GM03348 (cell line): ENCODE measurements at regions not wholly inside any gene's neighbourhood (a gene's known extent, or its start where the extent isn't known, plus 50 kb on each side); places are given as distances from the start of the nearest gene placed in this dataset.

ENCODE experiments used
- DNase-seq: peaks from one replicate; pipeline ENCODE4 v3.0.0; 2012; ENCODE audit warnings: low spot score

DNA sequence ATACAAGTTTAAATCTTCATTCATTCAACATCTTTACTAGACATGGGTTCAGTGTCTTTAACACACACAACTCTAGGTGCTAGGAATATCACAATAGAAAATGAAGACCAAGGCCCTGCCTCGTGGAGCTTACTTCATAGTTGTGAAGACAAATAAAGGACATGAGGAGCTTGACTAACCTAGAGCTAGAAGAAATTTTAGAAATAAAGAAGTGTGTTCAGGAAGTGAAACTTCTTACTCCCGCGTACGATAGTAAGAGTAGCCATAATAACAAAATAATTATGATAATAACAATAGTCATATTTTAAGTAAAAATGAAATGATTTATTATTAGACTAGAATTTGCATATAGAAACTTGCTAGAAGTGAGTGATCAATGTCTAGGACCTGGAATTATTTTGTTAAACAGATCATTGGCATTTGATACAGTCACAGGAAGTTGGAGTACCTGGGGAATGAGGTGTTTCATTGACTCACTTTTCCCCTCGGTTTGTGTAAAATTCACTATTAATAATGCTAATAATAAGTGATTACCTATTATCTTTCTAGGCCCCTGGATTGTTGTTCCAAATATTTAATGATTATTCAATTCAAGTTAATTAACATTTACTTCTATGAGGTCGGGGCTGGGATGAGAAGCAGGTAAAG, 331.3 kb downstream of the NSG2 start:
- DNase-seq, result no peak

DNA sequence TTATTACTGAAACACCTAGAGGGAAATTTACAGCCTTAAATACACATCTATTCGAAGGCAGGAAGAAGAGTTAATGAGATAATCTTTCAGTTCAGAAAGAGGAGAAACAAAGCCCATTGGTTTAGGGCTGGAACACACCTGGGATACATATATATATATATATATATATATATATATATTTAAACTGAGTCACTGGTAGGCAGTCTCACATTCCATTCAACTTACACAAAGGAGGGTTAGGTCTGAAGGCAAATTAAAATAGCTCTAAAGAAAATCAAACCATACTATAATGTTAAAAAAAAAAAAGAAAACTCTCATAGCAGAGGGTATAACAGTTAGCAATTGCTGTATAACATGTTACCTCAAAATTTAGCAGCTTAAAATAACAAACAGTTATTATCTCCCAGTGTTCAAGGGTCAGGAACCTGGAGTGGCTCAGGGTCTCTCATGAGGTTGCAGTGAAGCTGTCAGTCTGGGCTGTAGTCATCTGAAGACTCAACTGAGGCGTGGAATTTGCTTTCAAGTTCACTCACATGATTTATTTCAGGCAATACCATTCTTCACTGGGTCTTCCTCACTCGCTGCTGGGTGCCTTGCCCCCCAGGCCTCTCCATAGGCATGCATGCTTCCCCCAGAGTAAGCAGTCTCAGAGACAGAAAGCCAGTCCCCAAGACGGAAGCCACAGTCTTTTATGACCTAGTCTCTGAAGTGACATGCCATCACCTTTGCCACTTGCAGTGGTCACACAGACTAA, 332.8 kb downstream of the NSG2 start:
- DNase-seq, result no peak

DNA sequence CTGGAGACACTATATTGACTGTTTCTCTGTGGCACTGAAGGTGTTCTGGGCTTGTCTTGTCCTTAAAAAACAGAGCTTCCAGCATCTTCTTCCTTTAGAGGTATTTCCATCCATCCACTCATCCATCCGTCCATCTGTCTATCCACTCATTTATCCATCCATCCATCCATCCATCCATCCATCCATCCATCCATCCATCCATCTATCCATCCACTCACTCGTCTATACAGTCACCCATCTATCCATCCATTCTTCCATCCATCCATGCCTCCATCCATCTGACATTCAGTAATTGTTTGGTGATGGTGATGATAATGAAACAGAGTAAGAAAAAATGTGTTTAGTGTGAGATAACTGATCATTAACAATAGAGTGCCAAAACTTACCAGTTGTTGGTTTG, 334.8 kb downstream of the NSG2 start:
- no peak for DNase-seq

DNA sequence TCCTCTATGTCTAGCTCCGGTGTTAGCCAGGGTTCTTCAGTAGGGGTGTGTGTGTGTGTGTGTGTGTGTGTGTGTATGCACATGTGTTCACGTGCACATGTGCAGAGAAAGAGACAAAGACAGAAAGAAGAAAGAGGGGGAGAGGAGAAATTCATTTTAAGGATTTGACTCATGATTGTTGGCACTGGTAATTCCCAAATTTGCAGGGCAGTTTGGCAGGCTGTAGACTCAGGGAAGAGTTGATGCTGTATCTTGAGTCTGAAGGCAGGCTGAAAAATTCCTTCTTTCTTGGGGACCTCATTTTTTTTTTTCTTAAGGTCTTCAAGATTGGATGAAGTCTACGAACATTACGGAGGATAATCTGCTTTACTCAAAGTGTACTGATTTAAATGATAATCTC, 335.7 kb downstream of the NSG2 start:
- no peak for DNase-seq

DNA sequence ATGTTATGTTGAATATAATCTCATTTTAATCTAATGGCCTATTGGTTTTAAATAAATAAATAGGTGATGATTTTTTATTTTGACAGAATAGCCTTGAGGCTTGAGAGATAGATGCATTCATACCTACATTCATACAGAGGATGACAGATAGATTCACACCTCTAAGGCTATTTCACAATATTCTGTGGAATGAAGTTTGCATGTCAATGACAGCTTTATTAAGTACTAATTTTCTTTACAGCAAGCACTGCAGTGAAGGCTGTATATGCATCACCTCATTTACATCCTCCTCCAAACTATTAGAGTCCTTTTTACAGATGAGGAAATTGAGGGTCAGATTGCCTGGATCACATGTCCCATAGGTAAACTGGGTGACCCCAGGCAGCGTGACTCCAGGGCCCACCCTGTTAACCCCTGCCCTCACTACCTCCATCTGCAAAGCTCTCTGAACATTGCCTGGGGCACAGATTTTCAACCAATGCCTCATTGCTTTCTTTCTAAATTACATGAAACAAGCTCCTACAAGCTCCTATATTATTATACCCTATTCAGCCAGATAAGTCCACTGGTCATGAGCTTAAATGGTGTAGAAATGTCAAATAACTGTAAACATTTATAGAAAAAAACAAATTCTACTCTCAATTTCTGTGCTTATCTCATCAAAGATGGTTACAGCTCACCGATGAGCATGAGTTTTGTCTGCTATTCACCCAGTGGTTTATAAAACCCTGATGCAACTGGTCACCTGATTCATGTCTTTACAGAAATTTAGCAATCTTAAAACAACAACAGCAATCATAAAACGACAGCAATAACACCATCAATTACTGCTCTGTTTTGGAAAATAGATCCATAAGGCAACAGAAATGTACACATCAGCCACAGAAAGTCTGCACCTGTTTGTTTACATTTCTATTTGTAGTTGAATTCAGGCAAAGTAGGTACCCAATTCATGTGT, 338.0 kb downstream of the NSG2 start:
- no peak for DNase-seq

DNA sequence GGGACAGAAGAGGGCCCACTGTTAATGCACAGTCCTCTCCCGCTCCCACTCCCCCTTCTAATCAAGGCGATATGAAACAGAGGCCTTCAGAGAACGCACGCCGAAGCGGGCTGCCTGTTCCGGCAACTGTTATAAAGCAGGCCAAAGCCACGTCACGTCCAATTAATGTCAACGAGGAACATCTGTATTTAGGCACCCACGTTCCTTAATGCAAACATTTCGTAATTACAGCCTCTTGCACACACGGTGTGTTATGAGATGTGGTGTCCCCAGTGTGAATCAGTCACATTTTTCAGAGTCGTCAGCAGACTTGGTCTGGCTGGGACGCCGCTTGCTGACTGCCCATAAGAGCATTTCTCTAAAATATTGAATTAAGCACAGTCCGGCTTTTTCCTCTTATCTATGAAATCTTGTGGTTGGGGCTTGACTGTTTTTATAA, 339.0 kb downstream of the NSG2 start:
- no peak for DNase-seq

DNA sequence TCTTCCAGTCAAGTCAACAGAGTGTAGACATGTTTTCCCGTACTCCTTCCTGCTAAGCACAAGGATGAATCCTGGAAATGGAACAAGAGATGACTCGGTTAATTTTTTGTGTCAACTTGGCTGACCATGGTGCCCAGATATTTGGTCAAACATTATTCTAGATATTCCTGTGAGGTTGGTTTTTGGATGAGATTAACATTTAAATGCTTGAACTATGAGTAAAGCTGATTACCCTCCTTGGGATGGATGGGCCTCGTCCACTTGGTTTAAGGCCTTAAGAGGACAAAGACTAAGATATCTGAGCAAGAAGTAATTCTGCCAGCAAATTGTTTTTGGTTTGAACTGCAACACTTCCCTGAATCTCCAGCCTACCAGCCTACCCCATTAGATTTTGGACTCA, 338.1 kb upstream of the MSX2 start:
- DNase-seq, result no peak

DNA sequence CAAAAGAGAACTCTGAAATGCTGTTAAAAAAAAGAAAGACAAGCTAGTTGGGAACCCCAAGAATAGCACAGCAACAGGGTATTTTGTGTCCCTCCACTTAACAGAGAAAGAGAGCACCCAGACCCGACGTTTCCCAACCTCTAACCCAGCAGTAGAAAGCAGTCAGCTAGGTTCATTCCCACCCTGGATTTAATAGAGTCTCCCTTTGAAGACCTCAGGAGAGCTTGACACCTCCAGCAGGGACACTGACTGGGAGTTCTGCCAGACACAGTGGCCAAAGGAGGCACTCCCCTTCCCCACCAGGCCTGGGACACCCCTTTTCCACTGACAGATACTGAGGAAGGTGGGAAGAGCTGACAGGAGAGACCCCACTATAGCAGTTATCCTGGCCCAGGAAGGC, 337.5 kb upstream of the MSX2 start:
- no peak for DNase-seq

DNA sequence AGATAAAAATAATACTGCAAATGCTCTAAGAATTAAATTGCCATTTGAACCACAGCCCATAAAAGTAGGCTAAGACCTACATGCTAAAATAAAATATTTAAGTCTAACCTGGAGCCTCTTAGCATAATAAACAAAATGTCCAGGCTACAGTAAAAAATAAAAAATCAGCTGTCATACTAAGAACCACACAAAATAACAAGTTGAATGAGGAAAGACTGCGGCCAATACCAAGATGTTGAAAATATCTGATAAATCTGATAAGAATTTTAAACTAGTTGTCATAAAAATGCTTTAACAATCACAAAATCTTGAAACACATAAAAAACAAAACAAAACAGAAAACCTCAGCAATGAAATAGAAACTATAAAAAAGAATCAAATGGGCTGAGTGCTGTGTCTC, 336.9 kb upstream of the MSX2 start:
- DNase-seq, result no peak

DNA sequence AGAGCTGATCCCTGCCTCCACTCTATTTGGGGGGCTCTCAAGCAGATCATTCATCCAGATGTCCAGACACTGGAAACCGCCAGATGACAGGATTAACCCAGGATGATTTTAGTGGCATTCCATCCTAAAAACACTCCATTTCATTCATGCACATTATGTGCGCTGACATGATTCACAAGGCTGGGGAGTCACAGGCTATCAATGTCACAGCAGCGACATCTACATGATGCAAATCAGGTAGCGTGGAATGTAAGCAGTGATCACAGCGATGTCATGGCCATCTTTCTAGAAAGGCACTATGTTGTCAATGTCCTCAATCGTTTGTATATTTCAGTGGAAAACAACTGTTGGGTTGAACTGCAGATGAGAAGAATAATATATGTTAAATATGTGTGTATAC, 331.5 kb upstream of the MSX2 start:
- no peak for DNase-seq

DNA sequence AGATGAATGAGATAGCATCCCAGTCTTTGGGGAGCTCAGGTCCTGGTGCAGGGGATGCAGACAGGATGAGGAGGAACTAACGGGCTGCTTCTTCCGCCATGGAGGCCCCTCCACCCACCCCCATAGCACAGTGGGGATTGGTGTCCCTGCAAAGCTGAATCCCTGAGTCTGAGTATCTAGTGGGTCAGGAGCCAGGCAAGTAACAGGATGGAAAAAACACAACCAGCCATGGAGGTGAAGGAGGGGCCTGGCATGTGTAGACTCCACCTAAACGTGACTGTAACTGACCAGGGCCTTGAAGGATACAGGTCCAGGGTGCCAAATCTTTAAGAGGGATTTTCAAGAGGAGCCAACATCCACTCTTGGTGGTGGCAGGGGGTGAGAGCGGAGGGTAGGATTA, 327.8 kb upstream of the MSX2 start:
- DNase-seq, result no peak

DNA sequence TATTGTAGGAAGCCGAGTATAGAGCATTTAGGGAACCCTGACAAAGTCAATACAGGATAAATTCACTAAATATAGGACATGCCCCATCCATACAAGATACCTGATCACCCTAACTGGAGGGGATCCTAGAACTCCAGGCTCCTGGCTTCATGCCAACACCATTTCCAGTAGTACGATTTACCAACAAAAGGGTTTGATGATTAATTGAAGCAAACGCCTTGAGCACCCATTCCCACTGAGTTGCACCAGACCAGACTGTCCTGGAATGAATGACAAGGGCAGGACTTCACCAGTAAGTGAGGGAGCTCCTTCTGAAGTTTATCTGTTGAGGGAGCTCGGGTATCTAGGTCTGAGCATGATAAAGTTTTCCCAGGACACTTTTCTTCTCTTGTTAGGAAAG, 327.2 kb upstream of the MSX2 start:
- DNase-seq, result no peak

DNA sequence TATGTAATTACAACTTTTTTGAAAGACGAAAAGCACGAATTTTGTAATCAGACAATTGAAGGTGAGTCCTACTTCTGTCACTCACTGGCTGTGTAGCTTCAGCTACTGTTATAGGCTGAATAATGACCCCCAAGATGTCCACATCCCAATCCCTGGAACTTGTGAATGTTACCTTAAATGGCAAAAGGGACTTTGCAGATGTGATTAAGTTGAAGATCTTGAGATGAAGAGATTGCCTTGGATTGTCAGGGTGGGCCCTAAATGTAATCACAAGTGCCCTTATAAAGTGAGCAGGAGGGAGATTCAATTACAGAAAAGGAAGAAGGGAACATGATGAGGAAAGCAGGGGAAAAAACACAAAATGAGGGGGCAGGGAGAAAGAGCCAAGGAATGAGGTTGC, 326.2 kb upstream of the MSX2 start:
- DNase-seq, result no peak

DNA sequence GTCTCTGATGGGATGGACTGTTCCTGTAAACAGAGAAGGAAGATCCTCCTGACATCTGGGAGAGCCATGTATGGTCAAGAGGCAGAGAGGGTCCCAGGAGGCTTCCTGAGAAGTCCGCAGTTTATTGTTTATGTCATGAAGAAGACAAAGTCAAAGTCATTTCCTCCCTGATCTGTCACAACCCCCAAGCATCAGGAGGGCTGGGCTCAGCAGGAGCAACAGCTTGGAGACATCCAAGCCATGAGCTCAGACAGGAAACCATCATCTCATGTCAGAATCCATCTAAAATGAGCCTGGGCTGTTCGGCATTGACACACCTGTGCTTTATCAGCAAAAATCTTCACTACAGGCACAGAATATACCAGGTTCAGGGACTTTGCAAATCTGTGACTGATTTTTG, 325.0 kb upstream of the MSX2 start:
- DNase-seq, result no peak

DNA sequence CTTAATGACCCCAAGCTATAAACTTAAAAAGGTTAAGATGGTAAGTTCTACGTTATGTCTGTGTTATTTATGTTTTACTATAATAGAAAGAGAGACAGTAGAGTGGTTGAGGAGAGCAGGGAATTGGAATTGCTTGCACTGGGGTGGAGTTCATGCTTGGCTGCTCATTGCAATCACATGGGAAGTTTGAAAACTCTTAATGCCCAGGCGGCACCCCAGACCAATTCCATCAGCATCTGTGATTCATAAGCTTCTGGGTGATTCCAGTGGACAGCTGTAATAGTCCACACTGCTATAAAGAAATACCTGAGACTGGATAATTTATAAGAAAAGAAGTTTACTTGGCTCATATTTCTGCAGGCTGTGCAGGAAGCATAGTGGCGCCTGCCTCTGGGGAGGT, 323.9 kb upstream of the MSX2 start:
- DNase-seq, result no peak

DNA sequence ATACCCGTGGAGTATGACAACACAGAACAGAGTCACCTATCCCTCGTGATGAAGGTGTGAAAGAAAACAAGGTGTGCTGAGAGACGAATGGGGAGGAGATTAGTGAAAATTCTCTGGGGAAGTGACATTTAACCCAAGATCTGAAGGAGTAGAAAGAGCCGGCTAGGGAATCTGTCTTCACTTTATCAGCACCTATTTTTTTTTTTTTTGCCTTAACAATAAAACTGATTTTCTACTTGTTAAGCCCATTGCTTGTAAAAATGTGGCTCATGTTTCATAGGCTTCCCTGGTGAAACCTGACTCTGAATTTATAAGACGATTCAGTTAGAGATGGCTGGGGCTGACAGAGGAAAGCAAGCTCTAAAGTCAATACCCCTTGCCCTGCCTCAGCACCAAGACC, 322.6 kb upstream of the MSX2 start:
- DNase-seq, result no peak

DNA sequence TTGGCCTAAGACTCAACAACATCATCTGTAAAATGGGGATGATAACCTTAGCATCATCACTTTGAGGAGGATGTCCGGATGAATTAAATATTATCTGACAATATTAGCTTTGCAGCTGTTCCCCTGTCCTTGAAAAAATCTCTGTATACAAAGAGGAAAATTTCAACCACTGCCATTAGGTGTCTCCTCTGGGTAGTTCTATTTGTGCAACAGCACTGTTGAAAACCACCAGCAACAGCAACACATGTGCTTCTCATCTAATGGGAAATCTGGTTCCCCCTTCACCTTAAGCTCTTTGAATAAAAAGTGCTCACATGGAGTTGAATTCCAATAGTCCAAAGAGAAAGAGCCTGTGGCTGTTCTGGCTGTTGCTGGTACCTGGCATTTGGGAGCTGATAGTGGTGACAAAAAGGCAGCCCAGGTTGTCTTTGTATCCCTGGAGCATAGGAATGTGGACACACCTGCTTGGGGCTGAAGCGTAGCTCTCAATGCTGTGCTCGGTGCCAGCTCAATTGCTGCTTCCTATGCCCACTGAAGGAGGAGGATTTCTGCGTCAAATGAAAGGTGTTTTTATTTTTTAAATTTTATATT, 322.1 kb upstream of the MSX2 start:
- no peak for DNase-seq

DNA sequence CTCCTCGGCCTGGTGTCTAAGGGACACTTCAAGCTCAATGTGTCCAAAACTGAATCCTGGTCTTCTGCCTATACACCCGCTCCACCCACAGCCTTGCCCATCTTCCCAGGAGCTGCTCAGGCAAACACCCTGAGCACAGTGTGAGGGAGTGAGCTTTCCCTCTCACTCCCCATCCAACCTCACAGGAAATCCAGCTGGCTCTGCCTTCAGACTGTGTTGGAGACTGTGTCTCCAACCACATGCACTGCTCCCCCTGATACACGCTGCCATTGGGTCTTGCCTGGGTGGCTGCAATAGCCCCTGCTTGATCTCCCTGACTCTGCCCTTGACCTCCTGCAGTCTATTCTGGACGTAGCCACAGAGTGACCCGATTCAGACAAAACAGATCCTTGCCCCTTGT, 319.5 kb upstream of the MSX2 start:
- no peak for DNase-seq

DNA sequence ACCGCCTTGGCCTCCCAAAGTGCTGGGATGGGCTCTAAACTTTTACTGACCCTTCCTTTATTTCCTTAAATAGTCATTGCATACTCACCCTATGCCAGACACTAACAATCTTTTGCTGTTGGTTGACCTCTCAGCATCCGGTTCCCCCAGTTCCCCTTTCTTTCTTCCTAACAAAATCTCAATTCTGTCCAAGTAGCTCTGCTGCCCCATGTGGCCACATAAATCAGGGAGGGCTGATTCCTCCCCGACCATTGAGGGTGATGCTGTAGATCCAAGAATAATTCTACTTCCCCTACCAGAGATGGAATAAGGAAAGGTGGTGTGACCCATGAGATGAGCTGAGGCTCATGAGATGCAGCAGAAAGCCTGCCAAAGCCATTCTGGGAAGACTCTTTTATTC, 315.3 kb upstream of the MSX2 start:
- no peak for DNase-seq

DNA sequence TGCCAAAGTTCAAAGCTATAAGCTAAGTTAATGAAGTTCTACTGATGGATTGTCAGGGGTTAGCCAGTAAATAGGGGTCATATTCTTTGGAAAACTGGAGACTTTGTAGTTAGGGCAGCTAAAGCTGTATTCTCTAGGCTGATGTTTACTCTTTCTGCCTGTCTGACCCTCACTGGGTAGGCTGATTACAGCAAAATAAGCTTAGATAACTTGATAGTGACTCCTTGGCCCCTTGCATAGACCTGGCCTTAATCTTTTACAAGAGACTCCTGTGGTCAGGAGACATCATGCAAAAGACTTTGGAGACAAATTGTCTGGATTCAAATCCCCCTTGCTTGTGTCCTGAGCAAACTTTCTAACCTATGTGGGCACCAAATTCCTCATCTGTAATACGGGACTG, 314.4 kb upstream of the MSX2 start:
- DNase-seq, result no peak

DNA sequence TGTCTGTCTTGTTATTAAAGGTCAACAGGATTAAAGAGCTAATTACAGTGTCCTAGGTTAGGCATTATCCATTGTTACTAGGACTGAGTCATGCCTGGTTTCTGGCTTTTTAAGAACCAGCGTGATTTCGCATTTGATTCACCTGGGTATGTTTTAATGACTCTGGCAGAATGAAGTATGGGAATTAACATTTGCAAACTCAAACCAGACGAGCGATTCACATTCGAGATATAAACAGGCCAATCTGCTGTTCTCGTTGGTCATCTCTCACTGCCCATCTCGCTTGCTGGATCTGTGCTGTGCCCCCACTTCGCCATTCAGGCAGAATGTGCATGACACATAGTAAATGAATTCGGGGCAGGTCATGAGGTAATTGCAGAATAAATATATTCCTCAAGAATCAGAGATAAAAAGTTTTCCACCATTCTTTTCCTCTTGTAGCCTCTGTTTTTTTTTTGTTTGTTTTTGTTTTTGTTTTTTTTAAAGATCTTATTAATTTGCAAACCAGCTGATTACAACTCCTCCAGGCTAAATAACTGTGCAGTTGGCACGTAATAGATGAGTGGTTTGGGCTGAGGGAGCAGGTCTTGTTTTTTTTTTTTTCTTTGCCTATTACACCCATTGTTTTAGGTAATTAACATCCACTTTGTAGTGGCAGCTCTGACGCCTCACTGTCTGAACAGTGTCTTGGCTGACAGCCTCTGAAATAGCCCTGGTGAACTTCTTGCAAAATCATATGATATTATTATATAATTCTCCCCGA, 313.5 kb upstream of the MSX2 start:
- DNase-seq, result no peak

DNA sequence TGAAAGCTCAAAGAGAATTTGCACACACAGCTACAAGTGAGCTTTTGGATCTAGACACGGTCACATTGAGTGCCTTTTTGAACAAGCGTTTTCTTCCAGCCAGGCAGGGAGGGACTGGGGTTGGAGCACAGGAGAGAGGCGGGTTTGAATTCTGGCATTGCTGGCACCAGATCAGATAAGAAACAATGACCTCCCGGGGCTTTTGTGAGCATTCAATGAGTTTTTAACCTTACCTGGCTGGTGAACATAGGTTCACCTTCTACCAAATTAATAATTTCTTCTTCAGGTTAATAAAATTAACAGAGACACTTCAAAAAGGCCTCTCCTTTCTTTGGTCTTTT, 312.9 kb upstream of the MSX2 start:
- DNase-seq, result no peak
